Activated naive CD4-positive, alpha-beta T cell treated with anti-CD3 and anti-CD28 coated beads, Interleukin-2, amount 50 U/mL, for 16 hours (primary cell): ENCODE measurements at regions not wholly inside any gene's neighbourhood (a gene's known extent, or its start where the extent isn't known, plus 50 kb on each side); places are given as distances from the start of the nearest gene placed in this dataset.
"Not testable (repeated sequence)": the region's sequence is repeated elsewhere in the genome, so short reads cannot be mapped to it uniquely, and the experiment has no call there.

Experiments
- DNase-seq: peaks from one replicate; pipeline ENCODE4 v3.0.0-alpha.2; 2020

DNA sequence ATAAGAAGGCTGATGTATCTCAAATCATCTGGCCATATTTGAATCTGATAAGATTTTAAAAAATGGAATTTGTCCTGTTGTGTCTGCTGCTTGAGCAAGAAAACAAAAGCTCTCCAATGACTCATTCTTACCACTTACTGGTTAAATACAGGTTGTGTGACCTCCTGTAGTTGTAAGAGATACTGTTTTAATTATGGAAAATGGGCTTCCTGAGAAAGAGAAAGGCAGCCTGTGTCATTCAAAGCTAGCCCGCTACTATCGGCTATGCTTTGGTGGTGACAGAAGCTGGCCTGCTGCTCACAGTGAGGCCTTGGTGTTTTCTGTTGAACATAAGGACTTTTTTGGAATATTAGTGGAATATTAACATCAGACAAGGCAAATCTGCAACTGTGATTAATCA lies 1722.1 kb upstream of the PCDH10 start:
- DNase-seq: no peak

- DNase-seq: no peak
Observed at GRCh38 chr4:131430302-131430701, 1718.8 kb upstream of the PCDH10 start.

DNA sequence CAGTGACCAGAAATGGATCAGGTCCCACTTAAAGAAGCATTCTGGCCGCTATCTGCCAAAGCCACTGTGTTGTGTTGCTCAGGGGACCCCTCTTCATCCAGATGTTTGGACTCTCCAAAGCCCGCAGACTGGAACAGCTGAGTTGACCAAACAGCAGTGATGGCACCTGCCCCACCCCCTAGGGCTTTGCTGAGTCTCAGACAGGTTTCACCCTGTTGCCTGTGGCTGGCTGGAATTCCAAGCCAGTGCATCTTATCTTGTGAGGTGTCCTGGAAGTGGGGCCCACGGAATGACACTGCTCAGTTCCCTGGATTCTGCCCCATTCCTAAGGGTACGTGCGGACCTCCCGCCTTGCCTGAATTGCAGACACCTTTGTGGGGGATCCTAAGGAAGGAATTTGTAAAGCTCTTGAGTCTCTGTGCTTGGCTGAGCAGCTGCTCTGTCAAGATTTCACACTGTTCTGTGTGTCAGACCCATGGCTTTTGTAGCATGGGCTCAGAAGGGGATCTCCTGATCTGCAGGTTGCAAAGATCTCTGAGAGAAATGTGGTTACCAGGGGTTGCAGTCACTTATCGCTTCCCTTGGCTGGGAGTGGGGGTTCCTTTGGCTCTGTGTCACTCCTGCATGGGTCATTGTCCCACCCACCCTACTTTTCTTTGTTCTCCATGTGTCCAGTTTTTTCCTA lies 1707.9 kb upstream of the PCDH10 start:
- no peak for DNase-seq

- DNase-seq: no peak
Observed at GRCh38 chr4:131447883-131448282, 1701.2 kb upstream of the PCDH10 start.

DNA sequence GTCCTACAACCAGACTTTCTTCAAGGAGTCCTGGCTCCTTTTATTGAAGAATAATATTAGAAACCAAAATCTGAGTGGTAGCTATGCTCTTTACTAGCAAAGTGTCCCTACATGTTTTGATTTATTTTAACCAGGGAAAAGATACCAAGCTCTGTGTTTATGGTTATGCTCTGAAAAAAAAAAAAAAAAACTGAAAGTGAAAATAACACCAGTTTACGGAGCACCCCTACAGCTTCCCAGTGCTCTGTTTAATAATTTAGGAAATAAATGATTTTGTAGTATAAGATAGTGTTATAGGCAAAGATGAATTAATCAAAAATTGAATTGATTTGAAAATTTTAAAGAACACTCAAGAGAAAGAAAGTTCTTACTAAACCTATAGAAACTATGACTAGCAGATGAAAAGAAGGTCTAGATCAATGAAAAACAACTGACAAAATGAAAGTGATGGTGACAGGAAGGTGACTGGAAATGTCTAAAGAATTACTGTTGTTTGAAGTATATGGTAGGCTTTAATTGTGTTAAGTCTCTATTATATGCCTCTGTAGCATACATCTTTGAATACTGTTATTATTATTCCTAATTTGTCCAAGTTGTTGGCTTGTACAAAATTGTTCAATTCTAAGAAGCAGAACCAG lies 1698.4 kb upstream of the PCDH10 start:
- no peak for DNase-seq

DNA sequence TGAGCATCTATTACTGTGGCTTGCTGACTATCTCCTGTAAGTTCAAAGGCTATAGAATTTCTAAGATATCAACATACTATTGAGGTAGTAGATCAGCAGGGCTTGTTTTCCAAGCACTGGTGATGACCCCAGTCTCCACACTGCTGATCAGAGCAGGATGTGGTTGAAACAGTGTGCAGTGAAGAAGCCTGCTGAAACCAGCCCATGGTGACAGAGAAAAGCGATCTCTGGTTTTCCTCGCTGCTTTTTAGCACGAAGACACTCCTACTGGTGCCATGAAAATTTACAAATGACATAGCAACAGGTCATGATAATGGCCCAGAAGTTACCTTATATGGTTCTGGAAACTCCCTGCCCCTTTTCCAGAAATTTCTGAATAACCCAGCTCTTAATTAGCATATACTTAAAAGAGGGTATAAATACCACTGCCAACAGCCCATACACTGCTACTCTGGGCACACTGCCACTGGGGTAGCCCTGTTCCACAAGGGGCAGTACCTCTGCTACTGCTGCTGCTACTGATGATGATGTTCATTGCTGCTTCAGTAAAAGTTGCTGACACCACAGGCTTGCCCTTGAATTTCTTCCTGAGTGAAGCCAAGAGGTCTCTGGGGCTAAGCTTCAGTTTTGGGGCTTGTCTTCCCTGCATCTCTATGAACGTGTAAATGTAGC lies 1689.5 kb upstream of the PCDH10 start:
- no peak for DNase-seq

GRCh38 chr4:131470360-131470759 lies 1678.7 kb upstream of the PCDH10 start:
- DNase-seq: no peak

- no peak for DNase-seq
Observed at GRCh38 chr4:131488772-131489171, 1660.3 kb upstream of the PCDH10 start.

DNA sequence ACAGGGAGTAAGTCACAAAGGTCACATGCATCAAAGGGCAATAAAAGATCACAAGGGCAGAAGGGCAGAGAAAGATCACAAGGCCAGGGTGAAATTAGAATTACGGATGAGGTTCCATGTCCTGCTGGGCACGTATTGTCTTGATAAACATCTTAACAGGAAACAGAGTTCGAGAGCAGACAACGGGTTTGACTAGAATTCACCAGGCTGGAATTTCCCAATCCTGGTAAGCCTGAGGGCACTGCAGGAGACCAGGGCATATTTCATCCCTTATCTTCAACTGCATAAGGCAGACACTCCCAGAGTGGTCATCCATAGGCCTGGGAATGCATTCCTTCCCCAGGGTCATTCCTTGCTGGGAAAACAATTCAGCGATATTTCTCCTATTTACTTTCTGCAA lies 1652.9 kb upstream of the PCDH10 start:
- not testable (repeated sequence) for DNase-seq

- DNase-seq: no peak
Observed at GRCh38 chr4:131499141-131499873, 1649.8 kb upstream of the PCDH10 start.

- no peak for DNase-seq
Observed at GRCh38 chr4:131509521-131509920, 1639.6 kb upstream of the PCDH10 start.

GRCh38 chr4:131526686-131527085 lies 1622.4 kb upstream of the PCDH10 start:
- no peak for DNase-seq

DNA sequence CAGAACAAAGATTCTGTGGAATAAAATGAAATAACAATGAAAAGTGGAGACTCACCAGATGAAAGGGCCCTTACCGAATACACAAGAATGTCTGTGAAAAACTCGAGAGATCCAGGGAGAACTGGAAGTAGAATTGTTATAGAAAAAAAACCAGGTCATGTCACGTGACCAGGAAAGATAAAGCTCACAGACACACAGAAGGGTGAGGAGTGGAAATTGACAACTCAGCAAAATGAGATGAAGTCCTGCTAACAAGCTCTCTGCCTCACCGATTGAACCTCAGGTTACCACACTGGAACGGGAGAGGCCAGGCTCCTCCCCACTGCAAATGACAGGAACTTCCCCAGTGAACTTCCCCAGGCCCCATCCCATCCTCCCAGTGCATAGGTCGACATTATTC lies 1618.0 kb upstream of the PCDH10 start:
- DNase-seq: no peak

- DNase-seq: no peak
Observed at GRCh38 chr4:131534944-131535645, 1614.0 kb upstream of the PCDH10 start.

DNA sequence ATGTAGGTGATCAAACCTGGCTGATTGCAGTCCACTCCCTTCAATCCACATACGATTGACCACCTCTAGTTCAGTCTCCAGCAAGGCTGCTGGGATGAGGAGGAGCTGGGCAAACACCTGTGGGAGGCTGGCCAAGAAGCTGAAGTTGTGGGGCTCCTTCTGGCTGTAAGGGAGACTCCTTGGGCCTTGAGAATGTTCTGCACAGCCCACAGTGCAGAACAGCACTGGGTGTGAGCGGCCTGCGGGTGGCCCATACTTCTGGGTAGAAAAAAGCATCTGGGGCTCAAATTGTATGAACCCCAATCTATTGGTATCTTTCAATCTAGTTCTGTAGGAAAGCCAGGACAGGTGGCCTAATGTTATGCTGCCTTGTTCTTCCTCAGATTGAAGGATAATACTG lies 1608.8 kb upstream of the PCDH10 start:
- no peak for DNase-seq

DNA sequence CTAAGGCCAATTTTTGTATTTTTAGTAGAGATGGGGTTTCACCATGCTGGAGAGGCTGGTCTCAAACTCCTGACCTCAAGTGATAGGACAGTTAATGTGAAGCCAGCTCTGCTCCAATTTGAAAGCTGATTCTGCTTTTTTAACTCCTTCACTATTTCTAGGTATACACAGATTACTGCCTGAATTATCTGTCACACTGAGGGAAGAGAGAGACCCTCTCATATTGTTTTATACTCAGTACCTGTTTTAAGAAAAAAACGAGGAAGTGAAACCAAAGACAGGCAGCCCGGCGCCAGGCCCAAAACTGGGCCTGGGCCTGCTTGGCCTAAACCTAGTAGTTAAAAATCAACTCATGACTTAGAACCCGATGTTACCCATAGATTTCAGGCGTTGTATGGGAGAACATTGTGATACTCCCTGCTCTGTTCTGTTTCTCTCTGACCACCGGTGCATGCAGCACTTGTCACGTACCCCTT lies 1601.5 kb upstream of the PCDH10 start:
- no peak for DNase-seq

DNA sequence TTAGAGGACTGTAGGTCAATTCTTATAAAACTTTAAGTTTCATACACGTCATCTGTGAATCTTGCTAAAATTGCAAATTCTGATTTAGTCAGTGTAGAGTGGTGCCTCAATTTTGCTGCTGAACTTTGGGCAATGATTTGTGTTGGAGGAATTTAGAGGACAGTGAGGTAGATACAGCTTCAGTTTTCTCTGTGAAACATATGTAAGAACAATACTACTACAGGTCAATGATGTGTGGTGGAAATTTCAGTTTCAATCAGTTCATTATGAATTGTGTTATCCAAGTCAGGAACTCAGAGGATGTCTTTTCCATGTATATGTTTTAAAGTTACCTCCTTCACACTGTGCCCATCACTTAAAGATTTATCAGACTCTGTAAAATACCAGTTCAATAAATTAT lies 1597.8 kb upstream of the PCDH10 start:
- DNase-seq: no peak

DNA sequence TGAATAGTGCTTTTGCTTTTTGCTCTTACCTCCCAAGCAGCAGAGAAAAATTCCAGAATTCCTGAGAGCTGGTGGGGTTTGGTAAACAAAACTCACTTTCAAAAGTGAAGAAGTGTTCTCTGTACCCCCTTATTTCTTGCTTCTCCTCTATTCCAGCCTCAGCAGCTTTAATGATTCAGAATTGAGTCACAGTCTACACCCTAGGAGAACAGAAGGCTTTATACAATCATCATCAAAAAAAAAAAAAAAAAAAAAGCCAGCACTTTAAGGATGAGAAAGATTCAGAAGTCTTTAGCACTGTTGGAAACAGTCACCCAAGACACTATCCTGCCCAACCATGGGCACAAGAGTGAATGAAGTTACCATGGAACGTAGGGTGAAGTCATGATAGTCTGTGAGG lies 1583.1 kb upstream of the PCDH10 start:
- DNase-seq: no peak

DNA sequence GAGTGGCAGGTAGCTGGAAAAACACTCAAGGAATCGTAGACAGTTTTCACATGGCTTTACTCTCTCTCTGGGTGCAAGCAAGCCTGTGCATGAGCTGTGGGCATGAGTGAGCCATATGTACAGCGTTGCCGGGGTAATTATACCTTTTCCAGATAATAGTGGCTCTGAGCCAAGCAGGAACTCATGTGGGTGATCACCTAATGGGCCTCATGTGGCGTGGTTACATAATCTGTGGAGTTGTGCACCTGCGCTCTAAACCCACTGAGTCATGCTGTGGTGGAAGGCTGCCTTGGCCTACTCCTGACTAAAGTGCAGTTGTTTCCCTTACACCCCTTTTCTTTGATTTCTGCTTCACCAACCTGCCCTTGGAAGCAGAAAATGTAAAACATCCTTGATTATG lies 1564.5 kb upstream of the PCDH10 start:
- no peak for DNase-seq

DNA sequence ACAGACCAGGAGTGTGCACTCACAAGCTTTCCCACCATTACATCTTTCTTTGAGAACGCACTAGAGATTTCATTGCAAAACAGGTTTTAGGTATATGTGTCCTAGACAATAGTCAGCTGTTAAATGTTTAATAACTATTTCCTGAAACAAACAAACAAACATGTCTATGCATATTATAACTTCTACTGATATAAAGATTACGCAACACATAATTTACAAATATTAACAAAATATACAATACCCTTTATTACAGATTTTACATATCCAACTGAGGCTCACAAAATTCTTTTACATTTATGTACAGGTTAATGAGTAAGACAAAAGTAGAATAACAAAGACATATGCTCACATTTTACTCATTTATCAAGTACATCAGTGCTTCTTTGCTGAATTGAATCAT lies 1554.0 kb upstream of the PCDH10 start:
- DNase-seq: no peak

GRCh38 chr4:131603705-131604104 lies 1545.4 kb upstream of the PCDH10 start:
- DNase-seq: no peak

DNA sequence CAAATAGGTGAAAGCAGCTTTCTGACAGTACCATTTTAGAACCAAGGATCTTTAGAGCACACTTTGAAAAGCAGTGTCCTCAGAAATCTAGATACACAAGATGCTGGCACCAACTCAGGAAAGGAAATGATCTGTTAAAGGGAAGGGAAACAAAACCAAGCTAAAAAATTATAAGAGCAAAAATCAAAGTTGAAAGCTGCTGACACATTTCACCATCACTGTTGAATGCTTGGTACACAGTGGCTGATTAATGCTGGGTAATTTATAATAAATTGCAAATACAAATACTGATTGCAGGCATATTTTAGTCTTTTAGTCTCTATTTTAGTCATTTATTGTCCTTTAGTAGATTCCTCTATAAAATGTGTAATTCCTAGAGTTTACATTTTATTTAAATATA lies 1540.1 kb upstream of the PCDH10 start:
- no peak for DNase-seq

GRCh38 chr4:131610517-131610916 lies 1538.6 kb upstream of the PCDH10 start:
- not testable (repeated sequence) for DNase-seq
